GM12878 (cell line): ENCODE measurements at regions not wholly inside any gene's neighbourhood (a gene's known extent, or its start where the extent isn't known, plus 50 kb on each side); places are given as distances from the start of the nearest gene placed in this dataset.

Experiments
- ATAC-seq: fragments of 200-7000 bp; cut with Tn5 transposase; 3 replicates; pipeline ENCODE4 v1.9.1; 2020; ENCODE audit warnings: mild to moderate bottlenecking, moderate library complexity
- BruUV-seq: library from RNA; stranded (reverse); fragments of 400-500 nt; replicated peaks from 2 replicates; lab custom pipeline; 2021; lab: Mats Ljungman, UMichigan
- CTCF ChIA-PET: fragments of 300-600 bp; sonication (Branson Sonifier 250); formaldehyde crosslinking; extraction: SDS; loops from one replicate; lab custom pipeline; 2021; ENCODE audit warnings: inconsistent platforms; lab: Yijun Ruan, JAX
- POLR2A ChIA-PET: fragments of 350-600 bp; formaldehyde crosslinking; extraction: SDS; loops from one replicate; lab custom pipeline; 2021; ENCODE audit warnings: inconsistent platforms; lab: Charles Lee
- RAD21 ChIA-PET: fragments of 300-600 bp; sonication (Branson Sonifier 250); formaldehyde crosslinking; loops from one replicate; lab custom pipeline; 2023; ENCODE audit warnings: antibody characterized with exemption; ENCODE audit not compliant: unreplicated experiment; lab: Charles Lee
- SMC1A ChIA-PET: fragments of 300-600 bp; sonication (Branson Sonifier 250); formaldehyde crosslinking; loops from one replicate; lab custom pipeline; 2023; ENCODE audit not compliant: unreplicated experiment, uncharacterized antibody; lab: Charles Lee
- DNase-seq: peaks from one replicate; pipeline ENCODE4 v3.0.0-alpha.2; 2011; ENCODE audit warnings: low read depth, low spot score
- FAIRE-seq: peaks from 3 replicates; lab custom pipeline; 2011; peaks lifted over from hg19 to GRCh38; lab: Jason Lieb, UNC
- H2AFZ ChIP-seq: 2 replicates; pipeline ENCODE4 v1.6.0; 2011; ENCODE audit warnings: low read depth, low read length, control low read depth; ENCODE audit not compliant: control insufficient read depth
- H3K27ac ChIP-seq: 2 replicates; pipeline ENCODE4 v1.5.1; 2011; ENCODE audit warnings: control low read depth; ENCODE audit not compliant: control insufficient read depth, insufficient read depth
- H3K27me3 ChIP-seq, 2 experiments: replicated peaks in 1 of 2; 2 replicates each; pipeline versions ENCODE4 v1.6.0 to v1.6.1; 2011; ENCODE audit warnings: low read length in 1 of 2; ENCODE audit not compliant: control insufficient read depth in 2 of 2, insufficient read depth in 2 of 2
- H3K36me3 ChIP-seq, 2 experiments: 2 replicates each; pipeline ENCODE4 v1.5.1; 2011; ENCODE audit warnings: low read length in 1 of 2; ENCODE audit not compliant: control insufficient read depth in 2 of 2, insufficient read depth in 2 of 2
- H3K4me1 ChIP-seq: 2 replicates; pipeline ENCODE4 v1.6.1; 2011; ENCODE audit warnings: mild to moderate bottlenecking, low read length, moderate library complexity, mixed read lengths; ENCODE audit not compliant: control insufficient read depth, insufficient read depth
- H3K4me2 ChIP-seq: 2 replicates; pipeline ENCODE4 v1.6.0; 2011; ENCODE audit warnings: control low read depth; ENCODE audit not compliant: control insufficient read depth, insufficient read depth
- H3K4me3 ChIP-seq: fragments of 200-600 bp; sonication (generic); 2 replicates; pipeline ENCODE4 v1.5.1; 2016
- H3K79me2 ChIP-seq: 2 replicates; pipeline ENCODE4 v1.6.0; 2011; ENCODE audit warnings: low read length; ENCODE audit not compliant: control insufficient read depth, insufficient read depth
- H3K9ac ChIP-seq: 2 replicates; pipeline ENCODE4 v1.8.0; 2011; ENCODE audit warnings: low read length, control low read depth, mixed read lengths; ENCODE audit not compliant: control insufficient read depth, insufficient read depth
- H3K9me3 ChIP-seq: replicated peaks from 3 replicates; pipeline ENCODE4 v1.5.1; 2011; ENCODE audit warnings: mild to moderate bottlenecking, low read length; ENCODE audit not compliant: control insufficient read depth, insufficient read depth
- H4K20me1 ChIP-seq: 2 replicates; pipeline ENCODE4 v1.6.0; 2011; ENCODE audit not compliant: control insufficient read depth, insufficient read depth
- BRCA1 ChIP-seq: IDR thresholded peaks from 2 replicates; pipeline ENCODE4 v1.6.1; 2011; ENCODE audit warnings: low read depth, low read length, improper control_type of control experiment
- HDAC2 ChIP-seq: fragments of 200-600 bp; sonication (generic); IDR thresholded peaks from 2 replicates; pipeline ENCODE4 v1.6.1; 2017
- IKZF1 ChIP-seq: fragments of 450-650 bp; conservative IDR thresholded peaks from 2 replicates; pipeline ENCODE4 v1.6.1; 2017; ENCODE audit warnings: antibody characterized with exemption, mild to moderate bottlenecking
- JUND ChIP-seq: IDR thresholded peaks from 2 replicates; pipeline ENCODE4 v1.6.1; 2012; ENCODE audit warnings: low read depth, mild to moderate bottlenecking, low read length, improper control_type of control experiment, moderate library complexity
- KLF5 ChIP-seq: fragments of 450-650 bp; IDR thresholded peaks from 2 replicates; pipeline ENCODE4 v1.6.1; 2014; ENCODE audit warnings: mild to moderate bottlenecking; ENCODE audit not compliant: partially characterized antibody
- MYB ChIP-seq: fragments of 150-350 bp; IDR thresholded peaks from 2 replicates; pipeline ENCODE4 v1.6.1; 2014; ENCODE audit warnings: mild to moderate bottlenecking, low read depth, low read length, borderline replicate concordance
- NFIC ChIP-seq: IDR thresholded peaks from 2 replicates; pipeline ENCODE4 v1.6.1; 2012; ENCODE audit warnings: low read depth, mild to moderate bottlenecking, inconsistent platforms, low read length, moderate library complexity
- NFYA ChIP-seq: IDR thresholded peaks from 2 replicates; pipeline ENCODE4 v1.6.1; 2011; ENCODE audit warnings: low read depth, mild to moderate bottlenecking, low read length, improper control_type of control experiment, borderline replicate concordance
- PAX5 ChIP-seq: IDR thresholded peaks from 2 replicates; pipeline ENCODE4 v1.6.1; 2011; ENCODE audit warnings: low read depth, low read length, borderline replicate concordance
- RBBP5 ChIP-seq: fragments of 200-600 bp; sonication (generic); conservative IDR thresholded peaks from 2 replicates; pipeline ENCODE4 v1.6.1; 2016
- SPI1 ChIP-seq: IDR thresholded peaks from 2 replicates; pipeline ENCODE4 v1.6.1; 2011; ENCODE audit warnings: low read depth, mild to moderate bottlenecking, low read length, moderate library complexity, borderline replicate concordance; ENCODE audit not compliant: insufficient read depth
- SRF ChIP-seq, 2 experiments: IDR thresholded peaks; 2 replicates each; pipeline ENCODE4 v1.6.1; 2011; ENCODE audit warnings: low read depth in 2 of 2, low read length in 2 of 2, mild to moderate bottlenecking in 1 of 2, moderate library complexity in 1 of 2
- STAT3 ChIP-seq: IDR thresholded peaks from 2 replicates; pipeline ENCODE4 v1.6.1; 2011; ENCODE audit warnings: low read depth, low read length, improper control_type of control experiment
- SUZ12 ChIP-seq: fragments of 200-600 bp; sonication (generic); IDR thresholded peaks from one replicate; pipeline ENCODE4 v1.6.1; 2018; ENCODE audit warnings: antibody characterized with exemption, mild to moderate bottlenecking; ENCODE audit not compliant: unreplicated experiment
- TCF3 ChIP-seq: IDR thresholded peaks from 2 replicates; pipeline ENCODE4 v1.6.1; 2012; ENCODE audit warnings: low read depth, mild to moderate bottlenecking, low read length, borderline replicate concordance; ENCODE audit not compliant: insufficient read depth
- WGBS: methylation state at CpG from one replicate; pipeline ENCODE4 v1.1.6; 2016; ENCODE audit warnings: low lambda C conversion rate; ENCODE audit not compliant: insufficient replicate concordance, insufficient coverage; ENCODE audit errors: missing lambda C conversion rate; 5-methylcytosine and 5-hydroxymethylcytosine counted together
- in situ Hi-C: fragments of 300-500 bp; cut with MboI; formaldehyde crosslinking; loops from 9 replicates; pipeline ENCODE4 v1.14.3; 2018; ENCODE audit warnings: mixed read lengths
- intact Hi-C: fragments of 100-400 bp; cut with micrococcal nuclease; formaldehyde crosslinking; loops from one replicate; pipeline ENCODE4 v1.14.2; 2022; ENCODE audit not compliant: unreplicated experiment
- TF ChIP-seq, protein P1 (sequence below): fragments of 450-650 bp; IDR thresholded peaks from 2 replicates; pipeline ENCODE4 v1.6.1; 2018; ENCODE audit warnings: mild to moderate bottlenecking, low read depth, moderate library complexity; ENCODE audit not compliant: partially characterized antibody
- TF ChIP-seq, protein P2 (sequence below): fragments of 450-650 bp; formaldehyde crosslinking; IDR thresholded peaks from 2 replicates; pipeline ENCODE4 v1.5.0; 2022; ENCODE audit warnings: mild to moderate bottlenecking, missing genetic modification characterization
- TF ChIP-seq, protein P3 (sequence below): IDR thresholded peaks from 2 replicates; pipeline ENCODE4 v1.6.1; 2012; ENCODE audit warnings: low read depth, low read length, improper control_type of control experiment

DNA sequence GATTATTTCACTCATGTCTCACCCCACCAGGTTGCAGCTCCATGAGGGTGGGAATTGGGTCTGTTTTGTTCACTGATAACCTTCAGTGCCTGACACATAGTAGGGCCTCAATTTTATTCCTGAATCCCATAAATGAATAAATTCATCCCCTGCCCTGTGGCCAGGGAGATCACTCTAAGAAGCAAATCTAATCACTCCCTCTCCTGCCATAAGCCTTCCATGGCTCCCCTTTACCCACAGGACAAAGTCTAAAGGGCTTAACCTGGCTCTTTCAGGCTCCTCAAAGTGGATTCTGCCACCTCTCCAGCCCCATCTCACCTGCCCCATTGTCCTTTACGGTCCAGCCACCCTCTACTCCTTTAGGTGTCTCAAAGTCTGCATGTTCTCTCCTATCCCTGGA is 141.8 kb upstream of the PTPN1 start:
- FAIRE-seq (no peak), DNase-seq (no peak), ATAC-seq (no peak)
- ChIA-PET POLR2A (no interaction called here), CTCF (interaction anchor here (0.7 kb wide), 1 partner anchor 863 kb away, joined by 3 read pairs; no protein-coding TSS in a partner anchor), SMC1A (no interaction called here), RAD21 (no interaction called here)
- H3K79me2 ChIP-seq: no peaks in the 10 kb centered on the region
- no peak overlapping the region for H3K4me2 ChIP-seq
- no peaks in the 10 kb centered on the region for H4K20me1 ChIP-seq
- no TSS peak for BruUV-seq
- TF ChIP-seq SPI1 (no peak), SUZ12 (no peak), NFIC (no peak), HDAC2 (no peak), BRCA1 (no peak), PAX5 (no peak), RBBP5 (no peak), MYB (no peak), NFYA (no peak), STAT3 (no peak), TCF3 (no peak), SRF (IDR thresholded peaks at IDR 0.05; ENCODE audit: low read depth in 2 of 2, low read length in 2 of 2) (no peak), JUND (no peak), KLF5 (no peak), IKZF1 (no peak)
- TF ChIP-seq, protein P1, sequence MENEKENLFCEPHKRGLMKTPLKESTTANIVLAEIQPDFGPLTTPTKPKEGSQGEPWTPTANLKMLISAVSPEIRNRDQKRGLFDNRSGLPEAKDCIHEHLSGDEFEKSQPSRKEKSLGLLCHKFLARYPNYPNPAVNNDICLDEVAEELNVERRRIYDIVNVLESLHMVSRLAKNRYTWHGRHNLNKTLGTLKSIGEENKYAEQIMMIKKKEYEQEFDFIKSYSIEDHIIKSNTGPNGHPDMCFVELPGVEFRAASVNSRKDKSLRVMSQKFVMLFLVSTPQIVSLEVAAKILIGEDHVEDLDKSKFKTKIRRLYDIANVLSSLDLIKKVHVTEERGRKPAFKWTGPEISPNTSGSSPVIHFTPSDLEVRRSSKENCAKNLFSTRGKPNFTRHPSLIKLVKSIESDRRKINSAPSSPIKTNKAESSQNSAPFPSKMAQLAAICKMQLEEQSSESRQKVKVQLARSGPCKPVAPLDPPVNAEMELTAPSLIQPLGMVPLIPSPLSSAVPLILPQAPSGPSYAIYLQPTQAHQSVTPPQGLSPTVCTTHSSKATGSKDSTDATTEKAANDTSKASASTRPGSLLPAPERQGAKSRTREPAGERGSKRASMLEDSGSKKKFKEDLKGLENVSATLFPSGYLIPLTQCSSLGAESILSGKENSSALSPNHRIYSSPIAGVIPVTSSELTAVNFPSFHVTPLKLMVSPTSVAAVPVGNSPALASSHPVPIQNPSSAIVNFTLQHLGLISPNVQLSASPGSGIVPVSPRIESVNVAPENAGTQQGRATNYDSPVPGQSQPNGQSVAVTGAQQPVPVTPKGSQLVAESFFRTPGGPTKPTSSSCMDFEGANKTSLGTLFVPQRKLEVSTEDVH: no peak
- TF ChIP-seq, protein P2, sequence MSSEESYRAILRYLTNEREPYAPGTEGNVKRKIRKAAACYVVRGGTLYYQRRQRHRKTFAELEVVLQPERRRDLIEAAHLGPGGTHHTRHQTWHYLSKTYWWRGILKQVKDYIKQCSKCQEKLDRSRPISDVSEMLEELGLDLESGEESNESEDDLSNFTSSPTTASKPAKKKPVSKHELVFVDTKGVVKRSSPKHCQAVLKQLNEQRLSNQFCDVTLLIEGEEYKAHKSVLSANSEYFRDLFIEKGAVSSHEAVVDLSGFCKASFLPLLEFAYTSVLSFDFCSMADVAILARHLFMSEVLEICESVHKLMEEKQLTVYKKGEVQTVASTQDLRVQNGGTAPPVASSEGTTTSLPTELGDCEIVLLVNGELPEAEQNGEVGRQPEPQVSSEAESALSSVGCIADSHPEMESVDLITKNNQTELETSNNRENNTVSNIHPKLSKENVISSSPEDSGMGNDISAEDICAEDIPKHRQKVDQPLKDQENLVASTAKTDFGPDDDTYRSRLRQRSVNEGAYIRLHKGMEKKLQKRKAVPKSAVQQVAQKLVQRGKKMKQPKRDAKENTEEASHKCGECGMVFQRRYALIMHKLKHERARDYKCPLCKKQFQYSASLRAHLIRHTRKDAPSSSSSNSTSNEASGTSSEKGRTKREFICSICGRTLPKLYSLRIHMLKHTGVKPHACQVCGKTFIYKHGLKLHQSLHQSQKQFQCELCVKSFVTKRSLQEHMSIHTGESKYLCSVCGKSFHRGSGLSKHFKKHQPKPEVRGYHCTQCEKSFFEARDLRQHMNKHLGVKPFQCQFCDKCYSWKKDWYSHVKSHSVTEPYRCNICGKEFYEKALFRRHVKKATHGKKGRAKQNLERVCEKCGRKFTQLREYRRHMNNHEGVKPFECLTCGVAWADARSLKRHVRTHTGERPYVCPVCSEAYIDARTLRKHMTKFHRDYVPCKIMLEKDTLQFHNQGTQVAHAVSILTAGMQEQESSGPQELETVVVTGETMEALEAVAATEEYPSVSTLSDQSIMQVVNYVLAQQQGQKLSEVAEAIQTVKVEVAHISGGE (CRISPR knock-in tag): no peak
- TF ChIP-seq, protein P3, sequence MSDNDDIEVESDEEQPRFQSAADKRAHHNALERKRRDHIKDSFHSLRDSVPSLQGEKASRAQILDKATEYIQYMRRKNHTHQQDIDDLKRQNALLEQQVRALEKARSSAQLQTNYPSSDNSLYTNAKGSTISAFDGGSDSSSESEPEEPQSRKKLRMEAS: no peak
- intact Hi-C loops: no loop called here
- no peaks in the 10 kb centered on the region; the same call in 2 of the 3 replicates for H3K9me3 ChIP-seq
- no peaks in the 10 kb centered on the region for H3K36me3 ChIP-seq
- in situ Hi-C loops: no loop called here
- no peak overlapping the region for H2AFZ ChIP-seq
- H3K27me3 ChIP-seq: no peaks in the 10 kb centered on the region; a peak in 2 of 4 replicates
- H3K9ac ChIP-seq: no peak overlapping the region
- H3K27ac ChIP-seq: no peak overlapping the region
- H3K4me1 ChIP-seq: peaks cover 5% of the 10 kb centered on the region; the same call in 1 of the 2 replicates
- no peak overlapping the region for H3K4me3 ChIP-seq
- WGBS: 12% methylated on average over 1 of the region's 1 CpG
